Fibroblast of skin of abdomen (primary cell): ENCODE measurements at regions not wholly inside any gene's neighbourhood (a gene's known extent, or its start where the extent isn't known, plus 50 kb on each side); places are given as distances from the start of the nearest gene placed in this dataset.
"Not testable (repeated sequence)": the region's sequence is repeated elsewhere in the genome, so short reads cannot be mapped to it uniquely, and the experiment has no call there.

Source experiments
- DNase-seq: peaks from one replicate; pipeline ENCODE4 v3.0.0-alpha.2; 2013

- no peak for DNase-seq
Observed at GRCh38 chr14:84250893-84251292, 1279.1 kb upstream of the FLRT2 start.

GRCh38 chr14:84251411-84252115 is 1278.4 kb upstream of the FLRT2 start:
- no peak for DNase-seq

GRCh38 chr14:84252706-84253105 is 1277.2 kb upstream of the FLRT2 start:
- DNase-seq = no peak

GRCh38 chr14:84253326-84253725 is 1276.6 kb upstream of the FLRT2 start:
- DNase-seq = peak; percentile 44

GRCh38 chr14:84254290-84254689 is 1275.7 kb upstream of the FLRT2 start:
- DNase-seq = peak; percentile 2

- no peak for DNase-seq
Observed at GRCh38 chr14:84262932-84263331, 1267.0 kb upstream of the FLRT2 start.

- DNase-seq = peak; percentile 4
Observed at GRCh38 chr14:84272290-84272721, 1257.6 kb upstream of the FLRT2 start.

- DNase-seq = peak; percentile 3
Observed at GRCh38 chr14:84273181-84273580, 1256.8 kb upstream of the FLRT2 start.

- DNase-seq = no peak
Observed at GRCh38 chr14:84282618-84283017, 1247.3 kb upstream of the FLRT2 start.

- DNase-seq = no peak
Observed at GRCh38 chr14:84288781-84289180, 1241.2 kb upstream of the FLRT2 start.

GRCh38 chr14:84298663-84299195 is 1231.2 kb upstream of the FLRT2 start:
- no peak for DNase-seq

GRCh38 chr14:84303140-84303539 is 1226.8 kb upstream of the FLRT2 start:
- DNase-seq = no peak

GRCh38 chr14:84312551-84312950 is 1217.4 kb upstream of the FLRT2 start:
- DNase-seq = no peak

GRCh38 chr14:84323450-84323849 is 1206.5 kb upstream of the FLRT2 start:
- no peak for DNase-seq

- peak; percentile 55 for DNase-seq
Observed at GRCh38 chr14:84323978-84324377, 1206.0 kb upstream of the FLRT2 start.

GRCh38 chr14:84336433-84336832 is 1193.5 kb upstream of the FLRT2 start:
- no peak for DNase-seq

GRCh38 chr14:84340938-84341337 is 1189.0 kb upstream of the FLRT2 start:
- peak; percentile 76 for DNase-seq

GRCh38 chr14:84341867-84342266 is 1188.1 kb upstream of the FLRT2 start:
- DNase-seq = not testable (repeated sequence)

GRCh38 chr14:84343656-84344055 is 1186.3 kb upstream of the FLRT2 start:
- peak; percentile 82 for DNase-seq

- DNase-seq = peak; percentile 48
Observed at GRCh38 chr14:84351646-84352045, 1178.3 kb upstream of the FLRT2 start.

- no peak for DNase-seq
Observed at GRCh38 chr14:84361476-84361875, 1168.5 kb upstream of the FLRT2 start.

GRCh38 chr14:84375235-84375634 is 1154.7 kb upstream of the FLRT2 start:
- DNase-seq = peak; percentile 41

GRCh38 chr14:84390010-84390409 is 1139.9 kb upstream of the FLRT2 start:
- peak; percentile 18 for DNase-seq

- no peak for DNase-seq
Observed at GRCh38 chr14:84397631-84398030, 1132.3 kb upstream of the FLRT2 start.
